HEK293 (cell line): ENCODE measurements at regions not wholly inside any gene's neighbourhood (a gene's known extent, or its start where the extent isn't known, plus 50 kb on each side); places are given as distances from the start of the nearest gene placed in this dataset.

ENCODE experiments used
- CTCF ChIA-PET: fragments of 350-600 bp; formaldehyde crosslinking; extraction: SDS; loops from one replicate; lab custom pipeline; 2021; ENCODE audit warnings: antibody characterized with exemption; lab: Yijun Ruan, JAX
- POLR2A ChIA-PET: fragments of 300-600 bp; formaldehyde crosslinking; extraction: SDS; loops from one replicate; lab custom pipeline; 2020; ENCODE audit warnings: antibody characterized with exemption, inconsistent platforms; lab: Yijun Ruan, JAX
- H3K27ac ChIP-seq: fragments of 200-500 bp; sonication (Bioruptor generic); 2 replicates; pipeline ENCODE4 v1.5.1; 2014; ENCODE audit warnings: low read depth, low read length, control low read depth, inconsistent platforms; ENCODE audit errors: extremely low read depth
- H3K36me3 ChIP-seq, 2 experiments: fragments of 200-500 bp in 1 of 2; sonication (Bioruptor generic) in 1 of 2; 1 replicate in 1 of 2; 2 replicates in 1 of 2; pipeline ENCODE4 v1.5.1; 2014 to 2017; ENCODE audit warnings: inconsistent platforms in 2 of 2, low read length in 2 of 2; ENCODE audit not compliant: control insufficient read depth in 2 of 2, insufficient read depth in 1 of 2
- H3K4me1 ChIP-seq: fragments of 200-500 bp; sonication (Bioruptor generic); 2 replicates; pipeline ENCODE4 v1.5.1; 2014; ENCODE audit warnings: mild to moderate bottlenecking, low read length, inconsistent platforms; ENCODE audit not compliant: control insufficient read depth, insufficient read depth
- H3K4me3 ChIP-seq: 2 replicates; pipeline ENCODE4 v1.5.1; 2011; ENCODE audit warnings: low read depth, mild to moderate bottlenecking, control low read depth, low read length, moderate library complexity
- H3K9me3 ChIP-seq: fragments of 200-500 bp; sonication (Bioruptor generic); 2 replicates; pipeline ENCODE4 v1.5.1; 2014; ENCODE audit warnings: low read depth, low read length, inconsistent platforms; ENCODE audit not compliant: control insufficient read depth, insufficient read depth
- HOXA7 ChIP-seq: sonication (generic); formaldehyde crosslinking; IDR thresholded peaks from 2 replicates; pipeline ENCODE4 v1.8.1; 2022; ENCODE audit warnings: missing genetic modification reagents, borderline replicate concordance
- IKZF3 ChIP-seq: fragments of 450-650 bp; IDR thresholded peaks from 2 replicates; pipeline ENCODE4 v1.5.0; 2018; ENCODE audit warnings: missing biosample characterization, mild to moderate bottlenecking, missing genetic modification characterization, moderate library complexity
- KLF9 ChIP-seq: fragments of 450-650 bp; formaldehyde crosslinking; IDR thresholded peaks from 2 replicates; pipeline ENCODE4 v1.5.1; 2016; ENCODE audit warnings: missing biosample characterization, missing genetic modification characterization, low read depth
- OVOL3 ChIP-seq: fragments of 450-650 bp; formaldehyde crosslinking; IDR thresholded peaks from 2 replicates; pipeline ENCODE4 v1.5.1; 2016; ENCODE audit warnings: missing biosample characterization, missing genetic modification characterization
- PBX3 ChIP-seq: sonication (generic); formaldehyde crosslinking; IDR thresholded peaks from 2 replicates; pipeline ENCODE4 v1.8.1; 2022; ENCODE audit warnings: mild to moderate bottlenecking, moderate library complexity, missing genetic modification reagents
- RBAK ChIP-seq: fragments of 450-650 bp; formaldehyde crosslinking; IDR thresholded peaks from 2 replicates; pipeline ENCODE4 v1.5.1; 2016; ENCODE audit warnings: missing biosample characterization, missing genetic modification characterization
- TCF7L2 ChIP-seq: IDR thresholded peaks from 2 replicates; pipeline ENCODE4 v1.6.1; 2011; ENCODE audit warnings: low read depth, mild to moderate bottlenecking, inconsistent platforms, low read length, moderate library complexity, borderline replicate concordance
- TSHZ1 ChIP-seq: fragments of 450-650 bp; formaldehyde crosslinking; IDR thresholded peaks from 2 replicates; pipeline ENCODE4 v1.5.1; 2016; ENCODE audit warnings: missing biosample characterization, missing genetic modification characterization, borderline replicate concordance
- ZBTB7A ChIP-seq: fragments of 450-650 bp; formaldehyde crosslinking; IDR thresholded peaks from 2 replicates; pipeline ENCODE4 v1.5.1; 2016; ENCODE audit warnings: low read depth, missing biosample characterization, missing genetic modification characterization
- ZNF112 ChIP-seq: fragments of 450-650 bp; formaldehyde crosslinking; IDR thresholded peaks from 2 replicates; pipeline ENCODE4 v1.5.0; 2017; ENCODE audit warnings: missing biosample characterization, missing genetic modification characterization
- ZNF169 ChIP-seq: fragments of 450-650 bp; formaldehyde crosslinking; IDR thresholded peaks from 2 replicates; pipeline ENCODE4 v1.5.1; 2016; ENCODE audit warnings: missing biosample characterization, missing genetic modification characterization
- ZNF175 ChIP-seq: fragments of 450-650 bp; formaldehyde crosslinking; IDR thresholded peaks from 2 replicates; pipeline ENCODE4 v1.5.1; 2016; ENCODE audit warnings: missing biosample characterization, missing genetic modification characterization
- ZNF2 ChIP-seq: fragments of 450-650 bp; formaldehyde crosslinking; IDR thresholded peaks from 2 replicates; pipeline ENCODE4 v1.5.1; 2016; ENCODE audit warnings: missing biosample characterization, missing genetic modification characterization
- ZNF280D ChIP-seq: fragments of 450-650 bp; formaldehyde crosslinking; IDR thresholded peaks from 2 replicates; pipeline ENCODE4 v1.5.1; 2016; ENCODE audit warnings: missing biosample characterization, missing genetic modification characterization
- ZNF302 ChIP-seq: fragments of 450-650 bp; formaldehyde crosslinking; IDR thresholded peaks from 2 replicates; pipeline ENCODE4 v1.5.1; 2016; ENCODE audit warnings: missing biosample characterization, missing genetic modification characterization, low read depth
- ZNF366 ChIP-seq: fragments of 450-650 bp; formaldehyde crosslinking; conservative IDR thresholded peaks from 2 replicates; pipeline ENCODE4 v1.5.1; 2016; ENCODE audit warnings: missing biosample characterization, missing genetic modification characterization
- ZNF560 ChIP-seq: fragments of 450-650 bp; formaldehyde crosslinking; IDR thresholded peaks from 2 replicates; pipeline ENCODE4 v1.5.1; 2017; ENCODE audit warnings: missing biosample characterization, missing genetic modification characterization, borderline replicate concordance
- ZNF621 ChIP-seq: fragments of 450-650 bp; formaldehyde crosslinking; IDR thresholded peaks from 2 replicates; pipeline ENCODE4 v1.5.1; 2017; ENCODE audit warnings: missing biosample characterization, missing genetic modification characterization

- CTCF ChIA-PET: no interaction called here
- POLR2A ChIA-PET: no interaction called here
- Histone ChIP-seq H3K4me3 (no peak overlapping the region), H3K36me3 (no peaks in the 10 kb centered on the region), H3K9me3 (no peaks in the 10 kb centered on the region), H3K4me1 (no peaks in the 10 kb centered on the region), H3K27ac (no peak overlapping the region)
- TF ChIP-seq ZBTB7A (tag by site-specific recombination) (no peak), ZNF175 (tag by site-specific recombination) (no peak)
Observed at GRCh38 chr12:114767084-114767760, 83.2 kb upstream of the TBX3 start.

GRCh38 chr12:114765960-114766691, 82.2 kb upstream of the TBX3 start:
- ChIA-PET POLR2A (no interaction called here), CTCF (no interaction called here)
- no peaks in the 10 kb centered on the region for H3K36me3 ChIP-seq
- H3K4me3 ChIP-seq: no peak overlapping the region
- TF ChIP-seq ZNF366: no peak
- TF ChIP-seq ZNF280D (tag by site-specific recombination): no peak
- no peaks in the 10 kb centered on the region for H3K9me3 ChIP-seq
- H3K27ac ChIP-seq: no peak overlapping the region
- no peaks in the 10 kb centered on the region for H3K4me1 ChIP-seq

- POLR2A ChIA-PET: interaction anchor here (0.7 kb wide), 1 partner anchor 12 kb away, joined by 3 read pairs; no protein-coding TSS in a partner anchor
- no peak for TF ChIP-seq TSHZ1 (tag by site-specific recombination)
- TF ChIP-seq ZNF621 (tag by site-specific recombination): no peak
- no peak for TF ChIP-seq IKZF3 (tag by site-specific recombination)
- TF ChIP-seq ZNF112 (tag by site-specific recombination): no peak
- TF ChIP-seq KLF9 (tag by site-specific recombination): no peak
- TF ChIP-seq HOXA7 (CRISPR knock-in tag): no peak
- TF ChIP-seq ZNF560 (tag by site-specific recombination): no peak
- TF ChIP-seq PBX3: no peak
- TF ChIP-seq ZNF302 (tag by site-specific recombination): no peak
- TF ChIP-seq OVOL3 (tag by site-specific recombination): no peak
- TF ChIP-seq RBAK (tag by site-specific recombination): no peak
- TF ChIP-seq TCF7L2: no peak
- TF ChIP-seq ZNF2 (tag by site-specific recombination): no peak
- no peak for TF ChIP-seq ZNF169 (tag by site-specific recombination)
Observed at GRCh38 chr12:114764510-114764909, 80.5 kb upstream of the TBX3 start.

More at GRCh38 chr12:114764510-114764909, 80.5 kb upstream of the TBX3 start:
- H3K4me3 ChIP-seq: no peak overlapping the region
- no peak overlapping the region for H3K27ac ChIP-seq
- no peaks in the 10 kb centered on the region for H3K4me1 ChIP-seq
- H3K9me3 ChIP-seq: no peaks in the 10 kb centered on the region
- no peaks in the 10 kb centered on the region for H3K36me3 ChIP-seq
- CTCF ChIA-PET: no interaction called here
